T-helper 17 cell (primary cell): ENCODE measurements at regions not wholly inside any gene's neighbourhood (a gene's known extent, or its start where the extent isn't known, plus 50 kb on each side); places are given as distances from the start of the nearest gene placed in this dataset.

ENCODE experiments used
- ATAC-seq: fragments of 150-1000 bp; cut with Tn5 transposase; 2 replicates; pipeline ENCODE4 v1.10.0; 2021; ENCODE audit warnings: mild to moderate bottlenecking, moderate library complexity
- DNase-seq, 3 donors: peaks; one replicate each; pipeline versions ENCODE4 v3.0.0 to v3.0.0-alpha.2; 2020 to 2021
- H3K9me3 ChIP-seq: one replicate; pipeline ENCODE4 v1.7.0; 2013; ENCODE audit warnings: low read length, mild to moderate bottlenecking; ENCODE audit not compliant: control insufficient read depth, poor library complexity, severe bottlenecking
- H3K27ac Mint-ChIP-seq: one replicate; pipeline ENCODE4 v1.8.0; 2022; ENCODE audit warnings: mild to moderate bottlenecking, moderate library complexity, mixed read lengths
- H3K27me3 Mint-ChIP-seq: one replicate; pipeline ENCODE4 v1.8.0; 2022; ENCODE audit warnings: mixed read lengths
- H3K36me3 Mint-ChIP-seq: one replicate; pipeline ENCODE4 v1.8.0; 2022; ENCODE audit warnings: low read depth, mixed read lengths
- H3K4me1 Mint-ChIP-seq: one replicate; pipeline ENCODE4 v1.8.0; 2022; ENCODE audit warnings: mild to moderate bottlenecking, mixed read lengths
- H3K4me3 Mint-ChIP-seq: one replicate; pipeline ENCODE4 v1.8.0; 2022; ENCODE audit warnings: mild to moderate bottlenecking, moderate library complexity, mixed read lengths

DNA sequence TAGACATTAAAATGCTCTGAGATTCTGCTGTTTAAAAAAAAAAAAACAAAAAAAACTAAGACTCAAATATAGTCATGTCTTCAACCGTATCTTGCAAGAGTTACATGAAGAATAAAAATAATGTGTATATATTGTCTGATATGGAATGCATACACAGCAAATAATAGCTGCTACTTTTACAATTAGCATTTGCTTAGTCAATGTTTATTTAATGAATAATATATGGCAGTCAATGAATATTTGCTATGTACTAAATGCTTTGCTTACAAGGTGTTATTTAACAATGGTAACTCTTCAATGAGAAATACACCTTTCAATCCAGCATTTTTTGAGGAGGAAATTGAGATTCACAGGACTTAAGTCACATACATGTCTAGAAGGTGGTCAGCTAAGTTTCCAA is 718.8 kb upstream of the SOX9 start:
- no peaks in the 10 kb centered on the region for H3K36me3 Mint-ChIP-seq
- no peaks in the 10 kb centered on the region for H3K27me3 Mint-ChIP-seq
- no peak for ATAC-seq
- H3K9me3 ChIP-seq = no peaks in the 10 kb centered on the region
- no peak overlapping the region for H3K4me3 Mint-ChIP-seq
- no peak overlapping the region for H3K27ac Mint-ChIP-seq
- no peaks in the 10 kb centered on the region for H3K4me1 Mint-ChIP-seq
- DNase-seq = no peak

DNA sequence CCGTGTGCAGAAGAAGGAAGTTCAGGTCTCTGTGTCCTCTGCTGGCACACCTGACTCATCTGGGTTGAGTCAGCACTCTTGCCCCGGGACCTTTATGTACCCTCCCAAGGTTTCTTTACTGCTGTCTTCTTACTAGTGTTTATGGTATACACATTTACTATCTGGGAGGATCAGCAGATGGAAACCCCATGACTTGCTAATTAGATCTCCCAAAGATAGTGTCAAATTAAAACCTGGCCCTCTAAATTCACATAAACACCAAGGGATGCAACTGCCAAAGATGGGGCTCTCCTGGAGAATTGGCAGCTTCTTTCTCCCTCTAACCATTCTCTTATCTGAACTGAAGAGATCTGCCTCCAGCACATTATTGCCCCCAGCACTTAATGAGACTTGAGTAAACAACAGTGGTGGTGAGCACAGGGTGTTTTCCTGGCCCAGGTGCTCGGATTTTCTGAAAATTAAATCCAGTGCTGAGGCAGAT is 718.1 kb upstream of the SOX9 start:
- no peak for ATAC-seq

DNA sequence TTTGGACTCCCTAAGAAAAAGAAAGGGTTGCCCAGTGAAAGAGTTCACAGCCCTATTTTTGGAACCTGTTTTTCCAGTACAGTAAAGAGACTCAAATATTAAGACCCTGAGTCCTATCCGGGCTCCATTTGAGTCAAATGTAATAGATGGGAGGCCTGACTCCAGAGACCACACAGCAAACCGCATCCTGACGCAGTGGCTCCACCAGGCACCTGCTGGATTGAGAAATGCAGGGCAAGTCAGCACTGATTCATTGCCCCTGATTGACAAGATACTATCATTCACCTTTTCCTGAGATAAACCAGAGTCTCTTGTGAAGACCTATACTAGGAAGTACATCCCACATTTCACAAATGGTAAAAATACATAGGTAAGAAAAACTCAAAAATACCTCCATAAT is 715.7 kb upstream of the SOX9 start:
- no peaks in the 10 kb centered on the region for H3K36me3 Mint-ChIP-seq

More for the DNA sequence above, 718.1 kb upstream of the SOX9 start:
- Mint-ChIP-seq H3K4me3 (no peak overlapping the region), H3K36me3 (no peaks in the 10 kb centered on the region), H3K27me3 (no peaks in the 10 kb centered on the region), H3K27ac (no peak overlapping the region), H3K4me1 (no peaks in the 10 kb centered on the region)
- H3K9me3 ChIP-seq = no peaks in the 10 kb centered on the region
- DNase-seq = no peak

DNA sequence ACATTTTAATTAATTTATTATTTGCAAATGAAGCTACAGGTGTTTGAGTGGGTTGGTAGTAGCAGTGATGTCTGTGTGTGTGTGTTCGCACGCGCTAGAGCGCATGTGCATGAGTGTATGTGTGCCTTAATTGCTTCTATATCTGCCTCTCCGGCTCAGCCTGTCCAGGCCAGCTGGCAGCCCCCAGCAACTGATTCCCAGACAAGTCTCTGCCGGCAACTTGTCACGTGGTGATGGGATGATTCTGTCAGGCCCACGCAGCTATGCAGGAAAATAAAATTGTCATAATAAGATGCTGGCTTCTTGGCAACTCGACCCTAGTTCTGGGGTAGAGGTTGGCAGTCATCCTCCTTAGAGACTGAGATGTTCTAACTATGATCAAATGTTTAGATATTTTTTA is 712.8 kb upstream of the SOX9 start:
- Mint-ChIP-seq H3K27ac (no peak overlapping the region), H3K4me3 (no peak overlapping the region)
- no peak for ATAC-seq

More for the DNA sequence above, 715.7 kb upstream of the SOX9 start:
- no peak overlapping the region for H3K27ac Mint-ChIP-seq
- ATAC-seq (no peak), DNase-seq (no peak)
- no peaks in the 10 kb centered on the region for H3K4me1 Mint-ChIP-seq
- H3K27me3 Mint-ChIP-seq = no peaks in the 10 kb centered on the region
- H3K4me3 Mint-ChIP-seq = no peak overlapping the region
- H3K9me3 ChIP-seq = no peaks in the 10 kb centered on the region

DNA sequence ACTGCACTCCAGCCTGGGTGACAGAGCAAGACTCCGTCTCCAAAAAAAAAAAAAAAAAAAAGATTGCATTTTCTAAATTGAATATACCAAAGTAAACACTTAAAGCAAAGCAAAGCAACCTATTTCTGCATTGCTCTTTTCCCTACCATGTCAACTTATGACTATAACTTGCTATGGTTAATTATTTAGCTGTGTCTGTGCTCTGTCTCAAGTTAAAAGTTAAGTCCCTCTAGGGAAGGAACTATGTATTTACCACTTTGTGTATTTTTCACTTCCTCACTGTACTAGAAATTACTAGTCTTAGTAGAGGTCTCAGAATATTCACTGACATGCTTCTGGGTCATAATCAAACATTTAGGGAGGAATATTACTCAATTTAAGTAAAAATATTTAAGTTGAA is 711.7 kb upstream of the SOX9 start:
- no peaks in the 10 kb centered on the region for H3K9me3 ChIP-seq
- Mint-ChIP-seq H3K4me3 (no peak overlapping the region), H3K36me3 (no peaks in the 10 kb centered on the region), H3K27me3 (no peaks in the 10 kb centered on the region), H3K27ac (no peak overlapping the region), H3K4me1 (no peaks in the 10 kb centered on the region)
- ATAC-seq (no peak), DNase-seq (no peak)

More for the DNA sequence above, 712.8 kb upstream of the SOX9 start:
- Mint-ChIP-seq H3K4me1 (no peaks in the 10 kb centered on the region), H3K36me3 (no peaks in the 10 kb centered on the region), H3K27me3 (no peaks in the 10 kb centered on the region)
- DNase-seq = no peak
- H3K9me3 ChIP-seq = no peaks in the 10 kb centered on the region

DNA sequence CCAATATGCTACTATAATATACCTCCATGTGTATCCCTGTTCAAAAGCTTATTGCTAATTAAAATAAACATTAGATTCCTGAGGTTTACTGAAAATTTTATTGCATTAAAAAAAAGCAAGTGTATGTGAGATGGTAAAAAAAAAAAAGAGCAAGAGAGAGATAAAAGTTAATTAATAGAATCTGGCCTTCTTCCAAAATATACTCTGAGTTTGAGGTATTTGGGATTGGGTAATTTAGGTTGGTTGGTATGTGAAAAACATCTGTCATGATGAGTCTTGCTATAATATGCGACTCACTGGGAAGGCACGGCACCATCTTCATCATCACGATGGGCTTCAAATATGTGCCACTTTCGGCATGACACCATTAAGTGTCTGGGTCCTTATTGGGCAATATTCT is 711.1 kb upstream of the SOX9 start:
- ATAC-seq (no peak), DNase-seq (no peak)
- H3K4me3 Mint-ChIP-seq = no peak overlapping the region
- no peaks in the 10 kb centered on the region for H3K27me3 Mint-ChIP-seq
- no peaks in the 10 kb centered on the region for H3K4me1 Mint-ChIP-seq
- H3K9me3 ChIP-seq = no peaks in the 10 kb centered on the region
- H3K27ac Mint-ChIP-seq = no peak overlapping the region
- H3K36me3 Mint-ChIP-seq = no peaks in the 10 kb centered on the region

DNA sequence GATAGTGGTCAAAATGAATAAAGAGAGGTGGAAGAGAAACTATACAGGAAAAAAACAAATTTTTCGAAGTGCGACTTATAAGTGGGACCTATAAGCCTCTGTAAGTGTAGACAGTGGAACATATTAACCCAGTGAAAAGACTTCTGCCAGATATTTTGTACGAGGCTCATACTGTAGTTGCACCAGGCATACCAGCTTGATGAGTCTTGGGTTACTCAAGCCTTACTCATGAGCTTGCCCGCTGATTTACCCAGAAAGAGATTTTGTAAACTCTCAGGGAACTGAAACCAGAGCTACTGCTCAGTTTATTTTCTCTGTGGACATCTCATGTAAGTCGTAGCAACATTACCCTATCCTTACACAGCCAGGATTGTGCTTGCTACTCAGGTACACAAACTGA is 708.0 kb upstream of the SOX9 start:
- Mint-ChIP-seq H3K4me3 (no peak overlapping the region), H3K4me1 (no peaks in the 10 kb centered on the region), H3K27me3 (no peaks in the 10 kb centered on the region)

DNA sequence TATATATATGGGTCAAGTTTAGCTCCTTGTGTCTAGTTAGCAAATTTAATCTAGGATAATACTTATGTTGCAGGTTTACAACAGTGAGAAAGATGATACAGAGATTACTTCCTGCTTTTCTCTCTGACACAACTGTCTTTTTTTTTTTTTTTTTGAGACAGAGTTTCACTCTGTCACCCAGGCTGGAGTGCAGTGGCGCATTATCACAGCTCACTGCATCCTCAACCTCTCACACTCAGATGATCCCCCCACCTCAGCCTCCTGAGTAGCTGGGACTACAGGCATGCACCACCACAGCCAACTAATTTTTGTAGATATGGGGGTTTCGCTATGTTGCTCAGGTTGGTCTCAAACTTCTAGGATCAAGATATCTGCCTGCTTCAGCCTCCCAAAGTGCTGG is 706.9 kb upstream of the SOX9 start:
- Mint-ChIP-seq H3K27ac (no peak overlapping the region), H3K4me1 (no peaks in the 10 kb centered on the region), H3K4me3 (no peak overlapping the region), H3K36me3 (no peaks in the 10 kb centered on the region), H3K27me3 (no peaks in the 10 kb centered on the region)
- no peaks in the 10 kb centered on the region for H3K9me3 ChIP-seq
- ATAC-seq (no peak), DNase-seq (no peak)

More for the DNA sequence above, 708.0 kb upstream of the SOX9 start:
- H3K36me3 Mint-ChIP-seq = no peaks in the 10 kb centered on the region
- H3K9me3 ChIP-seq = no peaks in the 10 kb centered on the region
- H3K27ac Mint-ChIP-seq = no peak overlapping the region
- no peak for ATAC-seq
- DNase-seq = no peak

DNA sequence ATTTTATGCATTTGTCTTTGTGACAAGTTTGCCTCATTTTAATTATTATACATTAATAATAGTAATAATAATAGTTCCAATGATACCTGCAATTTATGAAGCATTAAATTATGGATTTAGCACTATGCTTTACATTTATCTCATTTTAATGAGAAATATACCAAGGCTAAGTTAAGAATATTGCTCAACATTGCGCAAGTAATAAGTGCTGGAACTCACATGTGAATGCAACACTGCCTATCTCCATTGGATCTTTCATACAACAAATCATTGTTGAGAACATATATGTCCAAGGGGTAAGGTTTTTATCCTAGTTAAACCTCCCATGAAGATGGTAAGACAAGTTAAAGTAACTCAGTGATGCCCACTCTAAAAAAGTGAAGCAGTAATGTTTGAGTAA is 703.7 kb upstream of the SOX9 start:
- Mint-ChIP-seq H3K27ac (no peak overlapping the region), H3K36me3 (no peaks in the 10 kb centered on the region), H3K4me3 (no peak overlapping the region), H3K27me3 (no peaks in the 10 kb centered on the region), H3K4me1 (no peaks in the 10 kb centered on the region)
- no peak for ATAC-seq
- DNase-seq = no peak
- no peaks in the 10 kb centered on the region for H3K9me3 ChIP-seq

DNA sequence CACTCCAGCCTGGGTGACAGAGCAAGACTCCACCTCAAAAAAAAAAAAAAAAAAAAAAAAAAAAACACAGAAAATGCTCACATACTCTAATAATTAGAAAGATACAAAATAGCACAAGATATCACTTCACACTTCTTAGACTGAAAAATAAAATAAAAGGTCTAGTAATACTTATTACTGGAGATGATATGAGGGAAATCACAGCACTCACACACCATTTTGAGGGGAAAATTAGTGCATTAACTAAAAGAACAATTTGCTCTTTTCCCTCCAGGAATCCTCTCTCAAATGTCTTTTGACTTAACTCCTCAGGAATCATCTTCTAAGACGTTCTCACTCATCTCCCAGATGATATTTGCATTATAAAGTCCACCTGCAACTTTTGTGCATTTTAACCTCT is 697.9 kb upstream of the SOX9 start:
- H3K9me3 ChIP-seq = no peaks in the 10 kb centered on the region
- H3K27me3 Mint-ChIP-seq = no peaks in the 10 kb centered on the region
- no peaks in the 10 kb centered on the region for H3K36me3 Mint-ChIP-seq
- no peak for ATAC-seq
- H3K4me3 Mint-ChIP-seq = no peak overlapping the region
- H3K4me1 Mint-ChIP-seq = no peaks in the 10 kb centered on the region
- no peak overlapping the region for H3K27ac Mint-ChIP-seq
- no peak for DNase-seq

DNA sequence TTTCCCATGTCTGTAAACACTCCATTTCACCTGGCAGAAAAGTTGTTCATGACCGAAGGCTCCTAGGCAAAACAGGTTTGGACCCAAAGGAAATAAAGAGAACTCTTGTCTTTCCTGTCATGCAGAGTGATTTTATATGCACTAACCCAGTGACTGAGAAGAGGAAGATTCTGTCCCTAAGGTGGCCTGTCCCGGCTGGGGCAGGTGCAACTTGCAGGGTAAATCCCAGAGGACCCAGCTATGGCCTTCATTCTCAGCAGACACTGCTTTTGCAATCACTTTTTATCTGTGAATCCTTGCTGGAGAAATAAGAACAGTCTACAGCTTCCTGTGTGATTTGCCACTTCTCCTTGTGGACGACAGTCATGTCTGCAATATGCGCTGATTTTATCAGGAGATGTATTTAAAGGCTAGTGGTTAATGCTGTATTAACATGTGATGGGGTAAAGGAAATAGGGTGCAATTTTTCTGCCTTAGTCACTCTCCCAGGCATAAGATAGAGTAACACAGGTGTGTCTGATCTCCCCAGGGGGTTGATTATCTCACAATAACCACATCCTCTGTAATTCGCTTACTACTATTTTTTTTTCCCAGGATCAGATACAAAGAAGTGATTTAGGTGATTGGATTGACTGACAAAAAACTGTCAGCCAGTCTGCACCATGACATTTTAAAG is 696.8 kb upstream of the SOX9 start:
- Mint-ChIP-seq H3K4me3 (no peak overlapping the region), H3K27ac (no peak overlapping the region), H3K27me3 (no peaks in the 10 kb centered on the region), H3K36me3 (no peaks in the 10 kb centered on the region), H3K4me1 (no peaks in the 10 kb centered on the region)
- DNase-seq (no peak), ATAC-seq (no peak)
- H3K9me3 ChIP-seq = no peaks in the 10 kb centered on the region

DNA sequence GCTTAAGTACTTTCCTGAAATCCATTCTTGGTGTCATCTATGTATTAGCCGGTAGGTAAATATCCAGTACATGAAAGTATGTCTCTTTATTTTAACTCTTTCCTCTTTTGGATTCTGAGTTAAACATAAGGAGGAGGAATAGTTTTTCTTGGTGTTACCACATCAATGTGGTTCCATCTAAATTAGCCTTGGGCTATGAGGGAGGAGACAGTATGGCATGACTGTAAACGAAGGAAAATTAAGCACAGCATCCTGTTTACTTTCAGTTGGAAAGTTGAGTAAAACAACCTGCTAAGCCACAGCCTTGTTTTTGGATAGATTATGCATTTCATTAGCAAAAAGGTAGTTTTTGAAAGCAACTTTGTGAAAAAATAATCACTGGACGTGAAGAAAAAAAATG is 693.0 kb upstream of the SOX9 start:
- H3K27ac Mint-ChIP-seq = no peak overlapping the region
- no peaks in the 10 kb centered on the region for H3K36me3 Mint-ChIP-seq
- ATAC-seq (no peak), DNase-seq (no peak)
- H3K27me3 Mint-ChIP-seq = no peaks in the 10 kb centered on the region
- H3K9me3 ChIP-seq = no peaks in the 10 kb centered on the region
- no peaks in the 10 kb centered on the region for H3K4me1 Mint-ChIP-seq
- no peak overlapping the region for H3K4me3 Mint-ChIP-seq

DNA sequence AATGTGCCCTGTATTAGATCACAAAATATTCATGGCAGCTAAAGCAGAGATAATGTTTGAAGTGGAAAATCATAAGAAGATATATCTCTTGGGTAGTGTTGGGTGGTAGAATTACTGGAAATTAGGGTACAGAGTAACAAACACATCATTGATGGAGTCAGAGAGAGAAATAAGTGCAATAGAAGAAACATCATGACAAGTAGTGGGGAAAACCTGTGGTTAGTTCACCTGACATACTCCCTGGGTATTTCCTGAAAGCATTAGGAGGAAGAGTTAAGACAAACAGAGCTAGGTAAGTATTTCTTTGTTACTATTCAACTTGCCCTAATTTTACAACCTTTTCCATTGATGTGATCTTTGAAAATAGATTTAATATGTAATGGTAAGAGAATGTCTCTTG is 691.9 kb upstream of the SOX9 start:
- Mint-ChIP-seq H3K27me3 (no peaks in the 10 kb centered on the region), H3K4me1 (no peaks in the 10 kb centered on the region), H3K36me3 (no peaks in the 10 kb centered on the region), H3K27ac (no peak overlapping the region), H3K4me3 (no peak overlapping the region)
- DNase-seq (no peak), ATAC-seq (no peak)
- H3K9me3 ChIP-seq = no peaks in the 10 kb centered on the region

DNA sequence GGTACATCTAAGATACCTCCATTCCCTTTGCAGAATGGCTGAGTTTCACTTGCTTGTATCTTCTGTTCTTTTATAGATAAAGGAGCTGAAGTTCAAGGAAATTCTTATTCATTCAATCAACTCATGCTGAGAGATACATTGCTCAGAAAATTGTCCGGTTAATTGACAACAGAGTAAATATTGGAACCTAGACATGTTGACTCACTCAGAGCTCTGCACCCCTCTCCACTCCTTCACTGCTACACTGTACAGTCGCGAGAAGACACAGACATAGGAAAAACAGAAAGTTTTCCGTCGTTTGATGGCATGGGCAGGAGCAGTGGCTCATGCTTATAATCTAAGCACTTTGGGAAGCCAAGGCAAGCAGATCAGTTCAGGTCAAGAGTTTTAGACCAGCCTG is 690.5 kb upstream of the SOX9 start:
- no peaks in the 10 kb centered on the region for H3K9me3 ChIP-seq
- H3K4me3 Mint-ChIP-seq = no peak overlapping the region
- no peaks in the 10 kb centered on the region for H3K4me1 Mint-ChIP-seq
- no peaks in the 10 kb centered on the region for H3K36me3 Mint-ChIP-seq
- DNase-seq (no peak), ATAC-seq (no peak)
- H3K27me3 Mint-ChIP-seq = no peaks in the 10 kb centered on the region
- H3K27ac Mint-ChIP-seq = no peak overlapping the region
